Esophagus muscularis mucosa (tissue), 3 donors: ENCODE measurements at regions not wholly inside any gene's neighbourhood (a gene's known extent, or its start where the extent isn't known, plus 50 kb on each side); places are given as distances from the start of the nearest gene placed in this dataset.
"Not testable (repeated sequence)": the region's sequence is repeated elsewhere in the genome, so short reads cannot be mapped to it uniquely, and the experiment has no call there.

Source experiments
- POLR2AphosphoS5 ChIP-seq, 2 donors: sonication (generic); formaldehyde crosslinking; IDR thresholded peaks; one replicate each; pipeline ENCODE4 v1.6.1; 2017; ENCODE audit warnings: antibody characterized with exemption in 2 of 2
- TF ChIP-seq, protein P1 (sequence below), 3 experiments: fragments of 200-600 bp in 2 of 3; fragments of 450-650 bp in 1 of 3; sonication (generic) in 2 of 3; IDR thresholded peaks; one replicate each; pipeline ENCODE4 v1.5.1; 2017 to 2019; ENCODE audit warnings: antibody characterized with exemption in 3 of 3, mild to moderate bottlenecking in 2 of 3, moderate library complexity in 1 of 3

DNA sequence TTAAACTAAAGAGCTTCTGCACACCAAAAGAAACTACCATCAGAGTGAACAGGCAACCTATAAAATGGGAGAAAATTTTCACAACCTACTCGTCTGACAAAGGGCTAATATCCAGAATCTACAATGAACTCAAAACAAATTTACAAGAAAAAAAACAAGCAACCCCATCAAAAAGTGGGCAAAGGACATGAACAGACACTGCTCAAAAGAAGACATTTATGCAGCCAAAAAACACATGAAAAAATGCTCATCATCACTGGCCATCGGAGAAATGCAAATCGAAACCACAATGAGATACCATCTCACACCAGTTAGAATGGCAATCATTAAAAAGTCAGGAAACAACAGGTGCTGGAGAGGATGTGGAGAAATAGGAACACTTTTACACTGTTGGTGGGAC is 337.6 kb downstream of the ARL4A start:
- TF ChIP-seq, protein P1, sequence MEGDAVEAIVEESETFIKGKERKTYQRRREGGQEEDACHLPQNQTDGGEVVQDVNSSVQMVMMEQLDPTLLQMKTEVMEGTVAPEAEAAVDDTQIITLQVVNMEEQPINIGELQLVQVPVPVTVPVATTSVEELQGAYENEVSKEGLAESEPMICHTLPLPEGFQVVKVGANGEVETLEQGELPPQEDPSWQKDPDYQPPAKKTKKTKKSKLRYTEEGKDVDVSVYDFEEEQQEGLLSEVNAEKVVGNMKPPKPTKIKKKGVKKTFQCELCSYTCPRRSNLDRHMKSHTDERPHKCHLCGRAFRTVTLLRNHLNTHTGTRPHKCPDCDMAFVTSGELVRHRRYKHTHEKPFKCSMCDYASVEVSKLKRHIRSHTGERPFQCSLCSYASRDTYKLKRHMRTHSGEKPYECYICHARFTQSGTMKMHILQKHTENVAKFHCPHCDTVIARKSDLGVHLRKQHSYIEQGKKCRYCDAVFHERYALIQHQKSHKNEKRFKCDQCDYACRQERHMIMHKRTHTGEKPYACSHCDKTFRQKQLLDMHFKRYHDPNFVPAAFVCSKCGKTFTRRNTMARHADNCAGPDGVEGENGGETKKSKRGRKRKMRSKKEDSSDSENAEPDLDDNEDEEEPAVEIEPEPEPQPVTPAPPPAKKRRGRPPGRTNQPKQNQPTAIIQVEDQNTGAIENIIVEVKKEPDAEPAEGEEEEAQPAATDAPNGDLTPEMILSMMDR (IDR thresholded peaks at IDR 0.05), result not testable (repeated sequence)
- not testable (repeated sequence) for TF ChIP-seq POLR2AphosphoS5 (IDR thresholded peaks at IDR 0.05)
